NCI-H2196 treated with DMSO at 0.1 percent for 48 hours (cell line): ENCODE measurements at regions not wholly inside any gene's neighbourhood (a gene's known extent, or its start where the extent isn't known, plus 50 kb on each side); places are given as distances from the start of the nearest gene placed in this dataset.

Experiments used
- DNase-seq: peaks from one replicate; lab custom pipeline; 2025; ENCODE audit not compliant: unreplicated experiment; lab: John Stamatoyannopoulos, UW

DNA sequence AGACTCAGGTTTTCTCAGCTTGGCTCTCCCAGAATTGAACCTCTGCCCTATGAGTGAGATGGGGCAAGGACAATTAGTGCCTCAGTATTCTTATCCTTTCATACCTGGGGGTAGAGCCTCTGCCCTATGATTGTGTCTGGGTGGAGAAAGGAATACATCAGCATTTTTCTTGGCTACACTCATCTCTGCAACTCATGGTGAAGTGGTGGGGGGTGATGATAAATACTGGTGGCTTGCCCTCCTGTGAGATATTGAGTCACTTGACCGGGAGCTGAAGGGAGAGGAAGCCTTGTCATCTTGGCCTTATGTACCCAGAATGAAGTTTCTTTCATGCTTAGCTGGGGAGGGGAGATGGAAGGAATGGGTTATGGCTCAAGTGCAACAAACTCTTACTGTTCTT lies 71.3 kb upstream of the ENOX2 start:
- no peak for DNase-seq

GRCh38 chrX:130975947-130976346 lies 72.9 kb upstream of the ENOX2 start:
- peak; percentile 18 for DNase-seq

- no peak for DNase-seq
Measured at GRCh38 chrX:130981836-130982235, 76.3 kb upstream of the ARHGAP36 start.

DNA sequence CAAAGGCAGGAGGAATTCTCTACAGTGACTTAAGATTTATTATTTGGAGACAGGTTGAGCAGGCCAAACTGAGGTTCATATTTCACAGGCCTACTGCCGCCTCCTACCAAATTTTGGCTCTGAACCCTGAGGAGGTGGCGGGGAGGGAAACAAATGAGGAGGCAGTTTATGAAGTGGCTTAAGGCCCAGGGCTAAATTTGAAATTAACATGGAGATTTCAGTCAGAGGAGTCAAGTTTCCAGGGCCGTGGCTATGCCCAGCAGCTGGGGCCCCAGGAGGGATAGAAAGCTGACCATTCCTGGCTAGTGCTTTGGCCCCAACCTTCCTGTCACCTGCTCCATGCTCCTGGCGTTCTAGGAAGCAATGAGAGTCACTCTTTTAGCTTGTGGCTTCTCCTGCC lies 73.4 kb upstream of the ARHGAP36 start:
- no peak for DNase-seq

DNA sequence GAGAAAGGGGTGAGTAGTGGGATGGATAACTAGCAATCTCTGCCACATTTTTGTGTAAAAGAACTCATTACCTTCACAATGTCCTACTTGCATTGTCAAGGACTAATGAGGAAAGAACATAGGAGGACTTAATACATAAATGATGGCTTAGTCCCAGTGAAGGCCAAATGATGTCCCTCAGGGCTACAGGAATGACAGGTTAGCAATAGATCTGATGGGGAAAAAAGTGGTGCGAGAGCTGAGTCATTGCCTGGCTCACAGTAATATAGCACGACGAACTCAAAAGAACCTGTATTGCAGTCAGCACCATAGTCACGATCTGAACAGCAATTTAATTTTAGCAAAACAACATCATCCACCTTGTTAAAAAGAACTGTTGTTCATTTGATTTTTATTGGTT lies 70.9 kb upstream of the ARHGAP36 start:
- no peak for DNase-seq

DNA sequence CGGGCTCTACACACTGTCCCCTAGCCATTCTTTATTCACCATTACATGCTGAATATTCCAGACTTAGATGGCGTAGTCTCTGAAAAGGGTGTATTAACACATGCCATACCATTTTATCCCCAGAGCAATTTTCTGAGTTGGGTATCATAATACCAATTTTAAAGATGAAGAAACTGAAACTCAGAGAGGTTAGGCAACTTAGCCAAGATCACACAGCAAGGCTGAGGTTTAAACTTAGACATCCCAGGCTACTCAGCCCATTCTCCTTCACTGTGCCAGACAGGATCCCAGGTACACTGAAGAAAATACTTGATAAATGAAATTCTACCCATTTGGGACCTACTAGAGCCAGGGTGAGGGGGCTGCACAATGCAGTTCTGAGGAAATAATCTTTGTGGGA lies 67.4 kb upstream of the ARHGAP36 start:
- no peak for DNase-seq

- no peak for DNase-seq
Measured at GRCh38 chrX:130994671-130995070, 63.5 kb upstream of the ARHGAP36 start.

DNA sequence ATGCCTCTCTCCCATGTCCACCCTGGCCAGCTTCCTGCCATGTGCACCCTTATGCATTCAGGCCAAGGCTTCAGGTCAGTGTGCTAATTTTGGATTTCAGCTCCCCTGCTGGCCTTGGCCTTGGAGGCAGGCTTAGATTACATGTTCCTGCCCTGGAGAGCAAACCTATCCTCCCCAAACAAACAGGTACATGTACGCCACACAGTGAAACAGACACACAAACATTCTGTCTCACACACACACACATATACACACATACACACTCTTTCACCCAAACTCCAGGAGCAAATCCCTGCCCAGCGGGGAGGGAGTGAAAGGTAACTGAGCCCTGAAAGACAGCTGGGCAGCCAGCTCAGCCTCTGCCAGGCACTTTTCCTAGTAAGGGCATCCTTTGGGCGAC lies 62.7 kb upstream of the ARHGAP36 start:
- no peak for DNase-seq

DNA sequence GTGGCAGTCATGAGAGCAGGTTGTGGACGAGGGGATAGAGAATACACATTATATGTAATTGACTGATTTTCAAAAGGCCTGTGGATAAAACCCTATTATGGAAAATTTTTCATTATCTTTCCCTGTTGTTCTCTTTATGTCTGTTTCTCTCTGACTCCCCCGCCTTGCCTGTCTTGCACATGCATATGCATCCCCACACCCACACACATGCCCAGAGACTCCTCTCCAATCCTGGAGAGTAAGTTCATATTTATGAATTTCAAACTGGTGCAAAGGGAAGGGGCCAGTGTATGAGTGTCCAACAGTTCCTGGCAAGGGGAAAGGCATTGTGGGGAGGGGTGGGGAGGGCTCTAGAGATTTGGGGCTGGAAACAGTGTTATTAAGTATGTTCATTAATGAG lies 60.8 kb upstream of the ARHGAP36 start:
- DNase-seq: no peak

DNA sequence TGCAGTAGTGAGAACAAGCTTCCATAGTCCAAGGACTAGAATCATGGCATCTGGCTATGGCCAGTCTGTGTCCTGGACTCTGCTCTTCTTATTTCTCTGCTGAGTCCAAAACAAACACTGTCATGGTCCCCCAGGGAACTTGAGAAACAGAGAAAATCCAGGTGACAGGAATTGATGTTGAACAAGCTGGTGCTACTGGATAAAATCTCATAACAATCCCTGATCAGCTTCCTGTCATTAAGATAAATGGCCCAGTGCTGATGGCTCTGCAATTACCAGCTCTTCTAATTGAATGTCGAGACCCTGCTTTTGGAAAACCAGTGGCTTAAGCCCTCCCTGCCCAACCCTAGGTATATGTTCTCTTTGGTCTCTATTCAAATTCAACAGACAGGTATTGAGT lies 58.8 kb upstream of the ARHGAP36 start:
- no peak for DNase-seq
